Sigmoid colon (tissue), 4 donors: ENCODE measurements at regions not wholly inside any gene's neighbourhood (a gene's known extent, or its start where the extent isn't known, plus 50 kb on each side); places are given as distances from the start of the nearest gene placed in this dataset.

ENCODE experiments used
- EP300 ChIP-seq, 4 donors: sonication (generic); formaldehyde crosslinking; IDR thresholded peaks; one replicate each; pipeline ENCODE4 v1.6.1; 2017; ENCODE audit warnings: antibody characterized with exemption in 4 of 4
- POLR2A ChIP-seq, 2 donors: fragments of 450-650 bp; IDR thresholded peaks; one replicate each; pipeline ENCODE4 v1.6.1; 2016; ENCODE audit warnings: antibody characterized with exemption in 2 of 2, mild to moderate bottlenecking in 2 of 2, moderate library complexity in 2 of 2
- POLR2AphosphoS5 ChIP-seq, 4 donors: sonication (generic); formaldehyde crosslinking; IDR thresholded peaks; one replicate each; pipeline ENCODE4 v1.6.1; 2017; ENCODE audit warnings: antibody characterized with exemption in 4 of 4
- TF ChIP-seq, protein P1 (sequence below), 4 experiments: fragments of 450-650 bp in 3 of 4; fragments of 200-600 bp in 1 of 4; IDR thresholded peaks; one replicate each; pipeline ENCODE4 v1.5.1; 2016 to 2019; ENCODE audit warnings: antibody characterized with exemption in 4 of 4, mild to moderate bottlenecking in 3 of 4, moderate library complexity in 2 of 4

GRCh38 chr5:113817683-113818082, 304.2 kb downstream of the YTHDC2 start:
- TF ChIP-seq EP300 (IDR thresholded peaks at IDR 0.05) (no peak), POLR2A (IDR thresholded peaks at IDR 0.05) (no peak), POLR2AphosphoS5 (IDR thresholded peaks at IDR 0.05) (no peak)
- TF ChIP-seq, protein P1, sequence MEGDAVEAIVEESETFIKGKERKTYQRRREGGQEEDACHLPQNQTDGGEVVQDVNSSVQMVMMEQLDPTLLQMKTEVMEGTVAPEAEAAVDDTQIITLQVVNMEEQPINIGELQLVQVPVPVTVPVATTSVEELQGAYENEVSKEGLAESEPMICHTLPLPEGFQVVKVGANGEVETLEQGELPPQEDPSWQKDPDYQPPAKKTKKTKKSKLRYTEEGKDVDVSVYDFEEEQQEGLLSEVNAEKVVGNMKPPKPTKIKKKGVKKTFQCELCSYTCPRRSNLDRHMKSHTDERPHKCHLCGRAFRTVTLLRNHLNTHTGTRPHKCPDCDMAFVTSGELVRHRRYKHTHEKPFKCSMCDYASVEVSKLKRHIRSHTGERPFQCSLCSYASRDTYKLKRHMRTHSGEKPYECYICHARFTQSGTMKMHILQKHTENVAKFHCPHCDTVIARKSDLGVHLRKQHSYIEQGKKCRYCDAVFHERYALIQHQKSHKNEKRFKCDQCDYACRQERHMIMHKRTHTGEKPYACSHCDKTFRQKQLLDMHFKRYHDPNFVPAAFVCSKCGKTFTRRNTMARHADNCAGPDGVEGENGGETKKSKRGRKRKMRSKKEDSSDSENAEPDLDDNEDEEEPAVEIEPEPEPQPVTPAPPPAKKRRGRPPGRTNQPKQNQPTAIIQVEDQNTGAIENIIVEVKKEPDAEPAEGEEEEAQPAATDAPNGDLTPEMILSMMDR (IDR thresholded peaks at IDR 0.05) = no peak
